Activated naive CD8-positive, alpha-beta T cell treated with anti-CD3 and anti-CD28 coated beads, Interleukin-2, amount 50 U/mL, for 24 hours (primary cell): ENCODE measurements at regions not wholly inside any gene's neighbourhood (a gene's known extent, or its start where the extent isn't known, plus 50 kb on each side); places are given as distances from the start of the nearest gene placed in this dataset.
A peak's percentile ranks its signal among the peaks of the same experiment; 100 is the strongest.

Experiments used
- ATAC-seq: fragments of 150-1000 bp; cut with Tn5 transposase; one replicate; pipeline ENCODE4 v1.10.0; 2021
- DNase-seq: peaks from one replicate; pipeline ENCODE4 v3.0.0; 2021
- H3K27ac Mint-ChIP-seq: one replicate; pipeline ENCODE4 v1.8.0; 2021; ENCODE audit warnings: mild to moderate bottlenecking, mixed read lengths
- H3K27me3 Mint-ChIP-seq: one replicate; pipeline ENCODE4 v1.8.0; 2021; ENCODE audit warnings: mixed read lengths
- H3K36me3 Mint-ChIP-seq: one replicate; pipeline ENCODE4 v1.8.0; 2021; ENCODE audit warnings: low read depth, mixed read lengths
- H3K4me1 Mint-ChIP-seq: one replicate; pipeline ENCODE4 v1.8.0; 2021; ENCODE audit warnings: mixed read lengths
- H3K4me3 Mint-ChIP-seq: one replicate; pipeline ENCODE4 v1.8.0; 2021; ENCODE audit warnings: mild to moderate bottlenecking, moderate library complexity, mixed read lengths
- H3K9me3 Mint-ChIP-seq: one replicate; pipeline ENCODE4 v1.8.0; 2021; ENCODE audit warnings: mixed read lengths

GRCh38 chr14:61881046-61881445 is 118.8 kb downstream of the SNAPC1 start:
- H3K36me3 Mint-ChIP-seq, result no peaks in the 10 kb centered on the region
- H3K27me3 Mint-ChIP-seq, result peaks cover 46% of the 10 kb centered on the region
- no peaks in the 10 kb centered on the region for H3K9me3 Mint-ChIP-seq
- H3K27ac Mint-ChIP-seq, result no peak overlapping the region
- H3K4me1 Mint-ChIP-seq, result peaks cover 7% of the 10 kb centered on the region
- DNase-seq (no peak), ATAC-seq (no peak)
- H3K4me3 Mint-ChIP-seq, result no peak overlapping the region

- Mint-ChIP-seq H3K36me3 (no peaks in the 10 kb centered on the region), H3K9me3 (no peaks in the 10 kb centered on the region), H3K4me3 (no peak overlapping the region), H3K4me1 (peaks cover 17% of the 10 kb centered on the region), H3K27me3 (peaks cover 22% of the 10 kb centered on the region), H3K27ac (no peak overlapping the region)
- no peak for DNase-seq
- no peak for ATAC-seq
Observed at GRCh38 chr14:61884711-61885110, 122.5 kb downstream of the SNAPC1 start.

GRCh38 chr14:61885203-61885961 is 123.2 kb downstream of the SNAPC1 start:
- DNase-seq (no peak), ATAC-seq (no peak)
- Mint-ChIP-seq H3K27ac (no peak overlapping the region), H3K4me1 (peaks cover 23% of the 10 kb centered on the region), H3K27me3 (peaks cover 19% of the 10 kb centered on the region), H3K4me3 (no peak overlapping the region), H3K9me3 (no peaks in the 10 kb centered on the region), H3K36me3 (no peaks in the 10 kb centered on the region)

GRCh38 chr14:61887628-61888027 is 125.4 kb downstream of the SNAPC1 start:
- Mint-ChIP-seq H3K36me3 (no peaks in the 10 kb centered on the region), H3K9me3 (no peaks in the 10 kb centered on the region), H3K4me3 (no peak overlapping the region), H3K27me3 (peaks cover 10% of the 10 kb centered on the region), H3K4me1 (peaks cover 25% of the 10 kb centered on the region), H3K27ac (no peak overlapping the region)
- no peak for ATAC-seq
- DNase-seq, result no peak

GRCh38 chr14:61889914-61890351 is 127.7 kb downstream of the SNAPC1 start:
- ATAC-seq (peak; percentile 98), DNase-seq (peak; percentile 14)
- Mint-ChIP-seq H3K36me3 (no peaks in the 10 kb centered on the region), H3K27ac (peak overlapping the region; percentile 68), H3K4me3 (peak overlapping the region; percentile 27), H3K9me3 (no peaks in the 10 kb centered on the region), H3K4me1 (peaks cover 23% of the 10 kb centered on the region), H3K27me3 (peaks cover 4% of the 10 kb centered on the region)

- Mint-ChIP-seq H3K9me3 (no peaks in the 10 kb centered on the region), H3K4me1 (peaks cover 19% of the 10 kb centered on the region), H3K36me3 (no peaks in the 10 kb centered on the region), H3K4me3 (no peak overlapping the region), H3K27me3 (no peaks in the 10 kb centered on the region), H3K27ac (no peak overlapping the region)
- ATAC-seq (no peak), DNase-seq (no peak)
Observed at GRCh38 chr14:61891170-61891569, 128.9 kb downstream of the SNAPC1 start.

- Mint-ChIP-seq H3K27me3 (no peaks in the 10 kb centered on the region), H3K4me3 (no peak overlapping the region), H3K9me3 (no peaks in the 10 kb centered on the region), H3K36me3 (no peaks in the 10 kb centered on the region), H3K4me1 (peaks cover 19% of the 10 kb centered on the region), H3K27ac (no peak overlapping the region)
- DNase-seq, result no peak
- no peak for ATAC-seq
Observed at GRCh38 chr14:61891810-61892209, 129.6 kb downstream of the SNAPC1 start.

- H3K36me3 Mint-ChIP-seq, result no peaks in the 10 kb centered on the region
- H3K4me1 Mint-ChIP-seq, result peaks cover 19% of the 10 kb centered on the region
- H3K27me3 Mint-ChIP-seq, result peaks cover 2% of the 10 kb centered on the region
- DNase-seq (no peak), ATAC-seq (no peak)
- no peaks in the 10 kb centered on the region for H3K9me3 Mint-ChIP-seq
- no peak overlapping the region for H3K27ac Mint-ChIP-seq
- no peak overlapping the region for H3K4me3 Mint-ChIP-seq
Observed at GRCh38 chr14:61893371-61893940, 131.2 kb downstream of the SNAPC1 start.

GRCh38 chr14:61894452-61895077 is 132.3 kb downstream of the SNAPC1 start:
- Mint-ChIP-seq H3K9me3 (no peaks in the 10 kb centered on the region), H3K27me3 (peaks cover 2% of the 10 kb centered on the region), H3K27ac (no peak overlapping the region), H3K36me3 (no peaks in the 10 kb centered on the region), H3K4me3 (no peak overlapping the region), H3K4me1 (peaks cover 10% of the 10 kb centered on the region)
- peak; percentile 73 for DNase-seq
- ATAC-seq, result no peak

GRCh38 chr14:61897300-61897699 is 135.1 kb downstream of the SNAPC1 start:
- Mint-ChIP-seq H3K36me3 (no peaks in the 10 kb centered on the region), H3K9me3 (no peaks in the 10 kb centered on the region), H3K27me3 (peaks cover 2% of the 10 kb centered on the region), H3K4me3 (no peak overlapping the region), H3K4me1 (no peaks in the 10 kb centered on the region), H3K27ac (no peak overlapping the region)
- ATAC-seq (no peak), DNase-seq (no peak)

- no peak for DNase-seq
- no peak overlapping the region for H3K27ac Mint-ChIP-seq
- no peaks in the 10 kb centered on the region for H3K9me3 Mint-ChIP-seq
- no peak for ATAC-seq
- peaks cover 2% of the 10 kb centered on the region for H3K27me3 Mint-ChIP-seq
- no peaks in the 10 kb centered on the region for H3K36me3 Mint-ChIP-seq
- H3K4me1 Mint-ChIP-seq, result no peaks in the 10 kb centered on the region
- no peak overlapping the region for H3K4me3 Mint-ChIP-seq
Observed at GRCh38 chr14:61898568-61898967, 136.3 kb downstream of the SNAPC1 start.

GRCh38 chr14:61899497-61899896 is 137.3 kb downstream of the SNAPC1 start:
- no peak for DNase-seq
- Mint-ChIP-seq H3K27me3 (peaks cover 2% of the 10 kb centered on the region), H3K4me1 (no peaks in the 10 kb centered on the region), H3K4me3 (no peak overlapping the region), H3K9me3 (no peaks in the 10 kb centered on the region), H3K36me3 (no peaks in the 10 kb centered on the region), H3K27ac (no peak overlapping the region)
- ATAC-seq, result no peak

GRCh38 chr14:61904946-61905345 is 142.7 kb downstream of the SNAPC1 start:
- Mint-ChIP-seq H3K27me3 (no peaks in the 10 kb centered on the region), H3K27ac (no peak overlapping the region), H3K36me3 (no peaks in the 10 kb centered on the region), H3K4me3 (no peak overlapping the region), H3K4me1 (no peaks in the 10 kb centered on the region), H3K9me3 (no peaks in the 10 kb centered on the region)
- DNase-seq (no peak), ATAC-seq (no peak)

- H3K4me3 Mint-ChIP-seq, result no peak overlapping the region
- DNase-seq, result no peak
- H3K27ac Mint-ChIP-seq, result no peak overlapping the region
- no peak for ATAC-seq
- peaks cover 1% of the 10 kb centered on the region for H3K27me3 Mint-ChIP-seq
- no peaks in the 10 kb centered on the region for H3K36me3 Mint-ChIP-seq
- H3K4me1 Mint-ChIP-seq, result peaks cover 5% of the 10 kb centered on the region
- H3K9me3 Mint-ChIP-seq, result no peaks in the 10 kb centered on the region
Observed at GRCh38 chr14:61911574-61911973, 149.4 kb downstream of the SNAPC1 start.

GRCh38 chr14:61918998-61919397 is 156.8 kb downstream of the SNAPC1 start:
- DNase-seq (no peak), ATAC-seq (no peak)
- Mint-ChIP-seq H3K27ac (no peak overlapping the region), H3K4me3 (no peak overlapping the region), H3K9me3 (no peaks in the 10 kb centered on the region), H3K27me3 (peaks cover 10% of the 10 kb centered on the region), H3K4me1 (no peaks in the 10 kb centered on the region), H3K36me3 (no peaks in the 10 kb centered on the region)
